Mesendoderm (in vitro differentiated cells): ENCODE measurements at regions not wholly inside any gene's neighbourhood (a gene's known extent, or its start where the extent isn't known, plus 50 kb on each side); places are given as distances from the start of the nearest gene placed in this dataset.

Experiments
- DNase-seq: peaks from one replicate; pipeline ENCODE4 v3.0.0; 2013
- H2AK5ac ChIP-seq: 2 replicates; pipeline ENCODE4 v1.6.1; 2013; ENCODE audit warnings: low read length, inconsistent platforms
- H2BK120ac ChIP-seq: 2 replicates; pipeline ENCODE4 v1.6.1; 2013; ENCODE audit warnings: low read depth, mild to moderate bottlenecking, low read length, moderate library complexity, mixed read lengths
- H2BK15ac ChIP-seq: replicated peaks from 2 replicates; pipeline ENCODE4 v1.6.1; 2013; ENCODE audit warnings: low read depth, mild to moderate bottlenecking, moderate library complexity
- H2BK5ac ChIP-seq: 2 replicates; pipeline ENCODE4 v1.6.1; 2013; ENCODE audit warnings: low read length, inconsistent platforms
- H3K18ac ChIP-seq: 2 replicates; pipeline ENCODE4 v1.6.1; 2013; ENCODE audit warnings: mild to moderate bottlenecking, low read length, mixed read lengths
- H3K23ac ChIP-seq: one replicate; pipeline ENCODE4 v1.6.1; 2013; ENCODE audit warnings: low read length
- H3K27ac ChIP-seq: 2 replicates; pipeline ENCODE4 v1.5.1; 2013; ENCODE audit warnings: low read depth, mild to moderate bottlenecking, inconsistent platforms, low read length, moderate library complexity
- H3K27me3 ChIP-seq: 2 replicates; pipeline ENCODE4 v1.6.1; 2013; ENCODE audit warnings: low read length, control low read depth, mild to moderate bottlenecking, inconsistent platforms; ENCODE audit not compliant: insufficient read depth, poor library complexity
- H3K36me3 ChIP-seq: 2 replicates; pipeline ENCODE4 v1.6.1; 2013; ENCODE audit warnings: low read length, inconsistent platforms; ENCODE audit not compliant: control insufficient read depth, insufficient read depth
- H3K4ac ChIP-seq: one replicate; pipeline ENCODE4 v1.6.1; 2013; ENCODE audit warnings: low read depth, mild to moderate bottlenecking, low read length, moderate library complexity
- H3K4me1 ChIP-seq: 2 replicates; pipeline ENCODE4 v1.6.1; 2013; ENCODE audit warnings: low read depth, low read length, inconsistent platforms; ENCODE audit not compliant: control insufficient read depth
- H3K4me2 ChIP-seq: 2 replicates; pipeline ENCODE4 v1.6.1; 2013; ENCODE audit warnings: low read length
- H3K4me3 ChIP-seq: 2 replicates; pipeline ENCODE4 v1.5.1; 2013; ENCODE audit warnings: mild to moderate bottlenecking, low read length
- H3K56ac ChIP-seq: one replicate; pipeline ENCODE4 v1.6.1; 2013; ENCODE audit warnings: low read length
- H3K79me1 ChIP-seq: 2 replicates; pipeline ENCODE4 v1.6.1; 2013; ENCODE audit warnings: low read length, inconsistent platforms
- H3K79me2 ChIP-seq: 2 replicates; pipeline ENCODE4 v1.6.1; 2013; ENCODE audit warnings: mild to moderate bottlenecking, low read length; ENCODE audit not compliant: control insufficient read depth, insufficient read depth
- H3K9ac ChIP-seq: 2 replicates; pipeline ENCODE4 v1.6.1; 2013; ENCODE audit warnings: low read length, inconsistent platforms
- H4K5ac ChIP-seq: one replicate; pipeline ENCODE4 v1.6.1; 2013; ENCODE audit warnings: low read length
- H4K8ac ChIP-seq: one replicate; pipeline ENCODE4 v1.6.1; 2013; ENCODE audit warnings: low read depth, mild to moderate bottlenecking, control low read depth, low read length, moderate library complexity
- WGBS: extraction: QIAGEN DNeasy Blood & Tissue Kit; methylation state at CpG from one replicate; pipeline ENCODE4 v1.1.7; 2013; ENCODE audit warnings: low lambda C conversion rate, missing lambda C conversion rate; ENCODE audit not compliant: insufficient coverage; ENCODE audit errors: extremely low coverage; 5-methylcytosine and 5-hydroxymethylcytosine counted together

DNA sequence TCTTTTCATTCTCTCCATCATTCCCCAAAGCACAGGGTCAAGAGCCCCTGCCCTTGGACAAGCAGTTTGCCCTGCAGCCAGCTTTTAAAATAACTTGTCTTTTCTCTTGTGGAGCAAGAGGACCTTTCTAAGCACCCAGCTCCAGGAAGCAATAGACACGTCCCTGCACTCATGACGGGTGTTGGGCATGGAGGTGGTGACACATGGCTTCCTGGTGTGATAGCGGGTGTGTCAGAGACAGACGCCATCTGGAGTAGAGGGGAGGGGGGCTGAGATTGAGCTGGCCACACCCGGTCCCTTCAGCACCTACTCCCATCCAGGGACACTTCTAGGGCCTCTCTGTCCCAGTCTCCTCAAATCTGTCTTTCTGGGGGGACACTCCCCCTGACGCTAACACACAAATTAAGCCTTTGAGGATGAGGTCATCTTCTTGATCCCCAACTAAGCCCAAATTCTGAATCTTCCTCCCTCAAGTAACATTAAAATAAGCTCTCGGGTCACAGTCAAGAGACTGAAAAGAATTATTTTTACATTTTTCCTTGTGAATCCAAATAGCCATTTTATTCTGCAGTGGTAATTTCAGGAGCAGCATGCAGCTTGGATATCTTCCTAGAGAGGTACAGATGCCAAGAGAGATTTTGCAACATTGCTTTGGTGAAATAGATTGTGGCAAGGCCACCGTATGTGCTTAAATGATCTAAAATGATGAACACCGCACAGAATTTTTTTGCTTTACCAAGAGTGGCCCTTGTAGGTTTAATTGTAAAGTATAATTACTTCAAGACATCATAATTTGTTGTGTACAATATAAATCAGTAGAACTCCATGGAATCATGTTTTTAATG lies 216.6 kb upstream of the IRX3 start:
- Histone ChIP-seq H3K27me3 (no peaks in the 10 kb centered on the region), H3K4me2 (no peak overlapping the region), H3K27ac (no peak overlapping the region), H2BK120ac (no peak overlapping the region), H3K79me1 (no peaks in the 10 kb centered on the region), H3K36me3 (no peaks in the 10 kb centered on the region), H3K9ac (no peak overlapping the region), H3K18ac (no peak overlapping the region), H4K8ac (no peak overlapping the region), H3K23ac (no peak overlapping the region), H2AK5ac (no peak overlapping the region), H3K4ac (no peak overlapping the region), H2BK5ac (no peak overlapping the region), H2BK15ac (no peak overlapping the region), H4K5ac (no peak overlapping the region), H3K4me1 (peaks cover 2% of the 10 kb centered on the region), H3K56ac (no peak overlapping the region), H3K79me2 (no peaks in the 10 kb centered on the region), H3K4me3 (no peak overlapping the region)
- peak; percentile 8 for DNase-seq
- no CpG with 5 or more reads among the region's 9 CpGs for WGBS

DNA sequence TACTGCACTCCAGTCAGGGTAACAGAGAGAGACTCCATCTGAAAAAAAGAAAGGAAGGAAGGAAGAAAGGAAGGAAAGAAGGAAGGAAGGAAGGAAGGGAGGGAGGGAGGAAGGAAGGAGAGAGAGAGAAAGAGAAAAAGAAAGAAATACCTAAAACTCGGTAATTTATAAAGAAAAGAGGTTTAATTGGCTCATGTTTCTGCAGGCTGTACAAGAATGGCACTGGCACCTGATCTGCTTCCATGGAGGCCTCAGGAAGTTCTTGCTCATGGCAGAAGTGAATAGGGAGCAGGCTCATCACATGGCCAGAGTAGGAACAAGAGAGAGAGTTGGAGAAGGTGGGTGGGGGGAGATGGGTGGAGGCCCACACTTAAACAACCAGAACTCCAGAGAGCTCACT lies 215.2 kb upstream of the IRX3 start:
- peaks cover 2% of the 10 kb centered on the region for H3K4me1 ChIP-seq
- WGBS: no CpG with 5 or more reads among the region's 1 CpG
- H2BK15ac ChIP-seq: no peak overlapping the region
- H3K23ac ChIP-seq: no peak overlapping the region
- no peak overlapping the region for H4K8ac ChIP-seq
- no peak overlapping the region for H3K27ac ChIP-seq
- H2AK5ac ChIP-seq: no peak overlapping the region
- H3K18ac ChIP-seq: no peak overlapping the region
- H3K4ac ChIP-seq: no peak overlapping the region
- no peaks in the 10 kb centered on the region for H3K36me3 ChIP-seq
- no peaks in the 10 kb centered on the region for H3K79me2 ChIP-seq
- no peak overlapping the region for H2BK120ac ChIP-seq
- H3K79me1 ChIP-seq: no peaks in the 10 kb centered on the region
- H3K56ac ChIP-seq: no peak overlapping the region
- H3K9ac ChIP-seq: no peak overlapping the region
- H2BK5ac ChIP-seq: no peak overlapping the region
- H3K27me3 ChIP-seq: no peaks in the 10 kb centered on the region
- H4K5ac ChIP-seq: no peak overlapping the region
- no peak overlapping the region for H3K4me3 ChIP-seq
- no peak overlapping the region for H3K4me2 ChIP-seq
- DNase-seq: no peak

DNA sequence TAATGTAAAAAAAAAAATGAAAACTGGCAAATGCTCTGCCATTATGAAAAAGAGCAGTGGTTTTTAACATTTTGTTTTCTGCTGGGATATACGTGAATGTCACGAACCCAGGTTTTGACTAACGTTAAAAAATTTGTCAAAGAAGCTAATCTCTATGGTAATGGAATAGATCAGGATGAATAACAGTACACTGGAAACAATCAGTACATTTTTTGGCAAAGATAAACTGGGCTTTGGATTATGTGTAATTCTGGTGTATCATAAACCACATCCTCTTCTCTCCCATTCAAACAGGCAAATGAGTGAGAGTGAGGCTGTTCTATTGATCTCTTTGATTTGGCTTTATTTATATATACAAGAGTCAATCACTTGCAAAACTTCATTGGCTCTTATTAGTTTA lies 207.0 kb upstream of the IRX3 start:
- no peak overlapping the region for H4K5ac ChIP-seq
- H3K36me3 ChIP-seq: no peaks in the 10 kb centered on the region
- no peak overlapping the region for H2AK5ac ChIP-seq
- no peak overlapping the region for H2BK120ac ChIP-seq
- H2BK15ac ChIP-seq: no peak overlapping the region
- no peak overlapping the region for H4K8ac ChIP-seq
- H3K23ac ChIP-seq: no peak overlapping the region
- no peak overlapping the region for H3K4me2 ChIP-seq
- DNase-seq: no peak
- H2BK5ac ChIP-seq: no peak overlapping the region
- no peaks in the 10 kb centered on the region for H3K4me1 ChIP-seq
- no peak overlapping the region for H3K56ac ChIP-seq
- no peaks in the 10 kb centered on the region for H3K79me2 ChIP-seq
- no peaks in the 10 kb centered on the region for H3K27me3 ChIP-seq
- H3K18ac ChIP-seq: no peak overlapping the region
- H3K27ac ChIP-seq: no peak overlapping the region
- no peak overlapping the region for H3K9ac ChIP-seq
- H3K4me3 ChIP-seq: no peak overlapping the region
- no peaks in the 10 kb centered on the region for H3K79me1 ChIP-seq
- no peak overlapping the region for H3K4ac ChIP-seq
- WGBS: no CpG with 5 or more reads among the region's 3 CpGs

DNA sequence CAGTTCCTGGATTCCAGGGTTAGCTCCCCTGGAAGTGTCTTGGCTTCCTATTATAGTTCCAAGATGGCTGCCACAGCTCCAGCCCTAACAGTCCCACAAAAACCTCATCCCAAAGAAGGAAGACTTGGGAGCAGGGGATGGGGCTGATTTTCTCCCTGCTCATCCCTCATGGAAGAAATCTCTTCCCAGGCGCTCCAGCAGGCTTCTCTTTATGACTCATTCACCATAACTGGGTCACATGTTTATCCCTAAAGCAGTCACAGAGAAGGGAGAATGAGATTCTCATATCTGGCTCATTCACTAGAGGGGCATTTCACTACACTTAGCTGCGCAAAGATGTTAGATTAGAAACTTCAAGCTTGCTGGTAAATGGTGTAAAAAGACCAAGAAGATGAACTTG lies 206.5 kb upstream of the IRX3 start:
- Histone ChIP-seq H2BK120ac (no peak overlapping the region), H3K23ac (no peak overlapping the region), H4K5ac (no peak overlapping the region), H2BK5ac (no peak overlapping the region), H3K9ac (no peak overlapping the region), H3K27me3 (no peaks in the 10 kb centered on the region), H3K27ac (no peak overlapping the region), H3K79me1 (no peaks in the 10 kb centered on the region), H3K4ac (no peak overlapping the region), H3K4me3 (no peak overlapping the region), H3K4me1 (no peaks in the 10 kb centered on the region), H3K36me3 (no peaks in the 10 kb centered on the region), H3K79me2 (no peaks in the 10 kb centered on the region), H3K56ac (no peak overlapping the region), H2AK5ac (no peak overlapping the region), H4K8ac (no peak overlapping the region), H3K18ac (no peak overlapping the region), H3K4me2 (no peak overlapping the region), H2BK15ac (no peak overlapping the region)
- no CpG with 5 or more reads among the region's 2 CpGs for whole genome bisulfite sequencing
- no peak for DNase-seq

DNA sequence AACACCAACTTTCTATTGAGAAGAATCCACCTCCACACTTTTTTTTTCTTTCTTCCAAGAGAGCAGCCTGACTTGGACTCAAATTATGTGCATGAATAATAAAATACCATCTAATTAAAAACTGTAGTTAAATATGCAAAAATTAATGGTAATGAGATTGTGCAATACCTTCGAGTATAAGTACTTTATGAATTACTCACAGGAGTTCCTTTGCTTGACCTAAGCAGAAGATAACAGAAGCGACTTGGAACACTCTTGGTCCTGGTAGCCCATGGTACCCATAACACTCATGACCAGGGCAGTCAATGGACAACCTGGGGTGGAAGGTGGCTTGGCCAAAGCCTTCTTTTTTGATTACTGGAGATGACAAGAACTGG lies 203.5 kb upstream of the IRX3 start:
- Histone ChIP-seq H3K79me1 (no peaks in the 10 kb centered on the region), H2BK5ac (no peak overlapping the region), H4K5ac (no peak overlapping the region), H3K4me3 (no peak overlapping the region), H3K4me1 (no peaks in the 10 kb centered on the region), H3K4ac (no peak overlapping the region), H3K9ac (no peak overlapping the region), H2AK5ac (no peak overlapping the region), H3K4me2 (no peak overlapping the region), H3K27ac (no peak overlapping the region), H3K18ac (no peak overlapping the region), H3K23ac (no peak overlapping the region), H3K36me3 (no peaks in the 10 kb centered on the region), H4K8ac (no peak overlapping the region), H3K27me3 (no peaks in the 10 kb centered on the region), H3K79me2 (no peaks in the 10 kb centered on the region), H3K56ac (no peak overlapping the region), H2BK15ac (no peak overlapping the region), H2BK120ac (no peak overlapping the region)
- no peak for DNase-seq
- no CpG with 5 or more reads among the region's 2 CpGs for WGBS
